ENCODE measurements at regions not wholly inside any gene's neighbourhood (a gene's known extent, or its start where the extent isn't known, plus 50 kb on each side); places are given as distances from the start of the nearest gene placed in this dataset.

GRCh38 chr10:118805146-118805545, 50.4 kb upstream of the CACUL1 start:
- H3K4me3 Mint-ChIP-seq, result no peak overlapping the region
- H3K4me1 ChIP-seq (ENCODE audit: control insufficient read depth, insufficient read depth, low read length), result no peaks in the 10 kb centered on the region
- no peaks in the 10 kb centered on the region for H3K9me3 Mint-ChIP-seq
- DNase-seq, result no peak
- no peak overlapping the region for H3K27ac Mint-ChIP-seq
- H3K36me3 ChIP-seq (ENCODE audit: control insufficient read depth, insufficient read depth, low read length), result no peaks in the 10 kb centered on the region
- no peaks in the 10 kb centered on the region for H3K4me1 Mint-ChIP-seq
- H3K27me3 ChIP-seq (ENCODE audit: control insufficient read depth, insufficient read depth, low read length, poor library complexity, severe bottlenecking), result peaks cover 6% of the 10 kb centered on the region
- no peaks in the 10 kb centered on the region for H3K27me3 Mint-ChIP-seq (ENCODE audit: insufficient read depth)
- no peak overlapping the region for H3K4me3 ChIP-seq (ENCODE audit: low read length)
- no peak overlapping the region for H3K9ac ChIP-seq (ENCODE audit: extremely low read depth, low read length, poor library complexity, severe bottlenecking)
- H3K36me3 Mint-ChIP-seq (ENCODE audit: low read depth), result no peaks in the 10 kb centered on the region
- H3K9me3 ChIP-seq (ENCODE audit: control insufficient read depth, low read length), result no peaks in the 10 kb centered on the region
- 92 to 96% methylated on average over 9 of the region's 9 CpGs for WGBS, 2 experiments (ENCODE audit: insufficient coverage in 1 of 2, insufficient read length in 1 of 2)
- no peak overlapping the region for H3K27ac ChIP-seq (ENCODE audit: low read depth, low read length)
- TF ChIP-seq CTCF (conservative IDR thresholded peaks at IDR 0.05), result no peak

GRCh38 chr10:118807512-118808305, 52.9 kb upstream of the CACUL1 start:
- Histone ChIP-seq H3K4me1 (ENCODE audit: control insufficient read depth, insufficient read depth, low read length) (no peaks in the 10 kb centered on the region), H3K27me3 (ENCODE audit: control insufficient read depth, insufficient read depth, low read length, poor library complexity, severe bottlenecking) (no peaks in the 10 kb centered on the region), H3K9me3 (ENCODE audit: control insufficient read depth, low read length) (no peaks in the 10 kb centered on the region), H3K4me3 (ENCODE audit: low read length) (no peak overlapping the region), H3K9ac (ENCODE audit: extremely low read depth, low read length, poor library complexity, severe bottlenecking) (no peak overlapping the region), H3K27ac (ENCODE audit: low read depth, low read length) (no peak overlapping the region), H3K36me3 (ENCODE audit: control insufficient read depth, insufficient read depth, low read length) (no peaks in the 10 kb centered on the region)
- Mint-ChIP-seq H3K36me3 (ENCODE audit: low read depth) (no peaks in the 10 kb centered on the region), H3K4me3 (no peak overlapping the region), H3K27ac (no peak overlapping the region), H3K27me3 (ENCODE audit: insufficient read depth) (no peaks in the 10 kb centered on the region), H3K4me1 (peaks cover 7% of the 10 kb centered on the region), H3K9me3 (no peaks in the 10 kb centered on the region)
- no peak for TF ChIP-seq CTCF (conservative IDR thresholded peaks at IDR 0.05)
- no peak for DNase-seq
- 93% methylated on average over 10 to 13 of the region's 13 CpGs for WGBS, 2 experiments (ENCODE audit: insufficient coverage in 1 of 2, insufficient read length in 1 of 2)

GRCh38 chr10:118808601-118809356, 54.0 kb upstream of the CACUL1 start:
- Histone ChIP-seq H3K27ac (ENCODE audit: low read depth, low read length) (no peak overlapping the region), H3K27me3 (ENCODE audit: control insufficient read depth, insufficient read depth, low read length, poor library complexity, severe bottlenecking) (no peaks in the 10 kb centered on the region), H3K4me1 (ENCODE audit: control insufficient read depth, insufficient read depth, low read length) (no peaks in the 10 kb centered on the region), H3K36me3 (ENCODE audit: control insufficient read depth, insufficient read depth, low read length) (no peaks in the 10 kb centered on the region), H3K4me3 (ENCODE audit: low read length) (no peak overlapping the region), H3K9me3 (ENCODE audit: control insufficient read depth, low read length) (no peaks in the 10 kb centered on the region), H3K9ac (ENCODE audit: extremely low read depth, low read length, poor library complexity, severe bottlenecking) (no peak overlapping the region)
- no peak for TF ChIP-seq CTCF (conservative IDR thresholded peaks at IDR 0.05)
- no peak overlapping the region for H3K4me3 Mint-ChIP-seq
- no peak for DNase-seq
- no peaks in the 10 kb centered on the region for H3K36me3 Mint-ChIP-seq (ENCODE audit: low read depth)
- H3K4me1 Mint-ChIP-seq, result peaks cover 8% of the 10 kb centered on the region
- WGBS, 2 experiments (ENCODE audit: insufficient coverage in 1 of 2, insufficient read length in 1 of 2), result 90 to 94% methylated on average over 15 to 21 of the region's 21 CpGs
- H3K27ac Mint-ChIP-seq, result no peak overlapping the region
- H3K27me3 Mint-ChIP-seq (ENCODE audit: insufficient read depth), result no peaks in the 10 kb centered on the region
- no peaks in the 10 kb centered on the region for H3K9me3 Mint-ChIP-seq

All from endodermal cell (in vitro differentiated cells).